GM12878 (cell line): ENCODE measurements at regions not wholly inside any gene's neighbourhood (a gene's known extent, or its start where the extent isn't known, plus 50 kb on each side); places are given as distances from the start of the nearest gene placed in this dataset.

ENCODE experiments used
- ATAC-seq: fragments of 200-7000 bp; cut with Tn5 transposase; 3 replicates; pipeline ENCODE4 v1.9.1; 2020; ENCODE audit warnings: mild to moderate bottlenecking, moderate library complexity
- BruUV-seq: library from RNA; stranded (reverse); fragments of 400-500 nt; replicated peaks from 2 replicates; lab custom pipeline; 2021; lab: Mats Ljungman, UMichigan
- CTCF ChIA-PET: fragments of 300-600 bp; sonication (Branson Sonifier 250); formaldehyde crosslinking; extraction: SDS; loops from one replicate; lab custom pipeline; 2021; ENCODE audit warnings: inconsistent platforms; lab: Yijun Ruan, JAX
- POLR2A ChIA-PET: fragments of 350-600 bp; formaldehyde crosslinking; extraction: SDS; loops from one replicate; lab custom pipeline; 2021; ENCODE audit warnings: inconsistent platforms; lab: Charles Lee
- RAD21 ChIA-PET: fragments of 300-600 bp; sonication (Branson Sonifier 250); formaldehyde crosslinking; loops from one replicate; lab custom pipeline; 2023; ENCODE audit warnings: antibody characterized with exemption; ENCODE audit not compliant: unreplicated experiment; lab: Charles Lee
- SMC1A ChIA-PET: fragments of 300-600 bp; sonication (Branson Sonifier 250); formaldehyde crosslinking; loops from one replicate; lab custom pipeline; 2023; ENCODE audit not compliant: unreplicated experiment, uncharacterized antibody; lab: Charles Lee
- DNase-seq: peaks from one replicate; pipeline ENCODE4 v3.0.0-alpha.2; 2011; ENCODE audit warnings: low read depth, low spot score
- FAIRE-seq: peaks from 3 replicates; lab custom pipeline; 2011; peaks lifted over from hg19 to GRCh38; lab: Jason Lieb, UNC
- H2AFZ ChIP-seq: 2 replicates; pipeline ENCODE4 v1.6.0; 2011; ENCODE audit warnings: low read depth, low read length, control low read depth; ENCODE audit not compliant: control insufficient read depth
- H3K27ac ChIP-seq: 2 replicates; pipeline ENCODE4 v1.5.1; 2011; ENCODE audit warnings: control low read depth; ENCODE audit not compliant: control insufficient read depth, insufficient read depth
- H3K27me3 ChIP-seq, 2 experiments: replicated peaks in 1 of 2; 2 replicates each; pipeline versions ENCODE4 v1.6.0 to v1.6.1; 2011; ENCODE audit warnings: low read length in 1 of 2; ENCODE audit not compliant: control insufficient read depth in 2 of 2, insufficient read depth in 2 of 2
- H3K36me3 ChIP-seq, 2 experiments: 2 replicates each; pipeline ENCODE4 v1.5.1; 2011; ENCODE audit warnings: low read length in 1 of 2; ENCODE audit not compliant: control insufficient read depth in 2 of 2, insufficient read depth in 2 of 2
- H3K4me1 ChIP-seq: 2 replicates; pipeline ENCODE4 v1.6.1; 2011; ENCODE audit warnings: mild to moderate bottlenecking, low read length, moderate library complexity, mixed read lengths; ENCODE audit not compliant: control insufficient read depth, insufficient read depth
- H3K4me2 ChIP-seq: 2 replicates; pipeline ENCODE4 v1.6.0; 2011; ENCODE audit warnings: control low read depth; ENCODE audit not compliant: control insufficient read depth, insufficient read depth
- H3K4me3 ChIP-seq: fragments of 200-600 bp; sonication (generic); 2 replicates; pipeline ENCODE4 v1.5.1; 2016
- H3K79me2 ChIP-seq: 2 replicates; pipeline ENCODE4 v1.6.0; 2011; ENCODE audit warnings: low read length; ENCODE audit not compliant: control insufficient read depth, insufficient read depth
- H3K9ac ChIP-seq: 2 replicates; pipeline ENCODE4 v1.8.0; 2011; ENCODE audit warnings: low read length, control low read depth, mixed read lengths; ENCODE audit not compliant: control insufficient read depth, insufficient read depth
- H3K9me3 ChIP-seq: replicated peaks from 3 replicates; pipeline ENCODE4 v1.5.1; 2011; ENCODE audit warnings: mild to moderate bottlenecking, low read length; ENCODE audit not compliant: control insufficient read depth, insufficient read depth
- H4K20me1 ChIP-seq: 2 replicates; pipeline ENCODE4 v1.6.0; 2011; ENCODE audit not compliant: control insufficient read depth, insufficient read depth
- HDAC2 ChIP-seq: fragments of 200-600 bp; sonication (generic); IDR thresholded peaks from 2 replicates; pipeline ENCODE4 v1.6.1; 2017
- PML ChIP-seq: IDR thresholded peaks from 2 replicates; pipeline ENCODE4 v1.6.1; 2012; ENCODE audit warnings: low read length, inconsistent platforms
- ZBTB4 ChIP-seq: fragments of 450-650 bp; formaldehyde crosslinking; IDR thresholded peaks from 2 replicates; pipeline ENCODE4 v1.4.0; 2022; ENCODE audit warnings: mild to moderate bottlenecking, moderate library complexity
- WGBS: methylation state at CpG from one replicate; pipeline ENCODE4 v1.1.6; 2016; ENCODE audit warnings: low lambda C conversion rate; ENCODE audit not compliant: insufficient replicate concordance, insufficient coverage; ENCODE audit errors: missing lambda C conversion rate; 5-methylcytosine and 5-hydroxymethylcytosine counted together
- in situ Hi-C: fragments of 300-500 bp; cut with MboI; formaldehyde crosslinking; loops from 9 replicates; pipeline ENCODE4 v1.14.3; 2018; ENCODE audit warnings: mixed read lengths
- intact Hi-C: fragments of 100-400 bp; cut with micrococcal nuclease; formaldehyde crosslinking; loops from one replicate; pipeline ENCODE4 v1.14.2; 2022; ENCODE audit not compliant: unreplicated experiment

DNA sequence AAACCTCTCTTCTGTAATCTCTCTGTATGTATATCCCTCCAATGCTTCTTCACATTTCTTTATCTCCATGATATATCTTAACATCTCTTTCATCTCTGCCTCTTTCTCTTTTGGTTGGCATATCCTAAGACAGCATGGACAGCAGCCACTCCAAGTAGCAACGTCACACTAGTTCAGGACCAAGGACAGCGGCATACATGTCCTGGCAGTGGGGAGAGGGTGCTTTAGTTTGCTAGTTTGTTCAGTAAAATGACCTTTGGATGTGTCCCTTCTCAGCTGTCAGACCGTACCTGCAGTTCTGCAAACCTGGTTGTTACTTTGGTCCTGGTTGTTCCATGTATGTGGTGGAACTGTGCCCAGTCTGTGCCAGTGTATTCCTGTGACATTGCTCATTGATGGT lies 225.6 kb upstream of the ROPN1 start (continued):
- TF ChIP-seq ZBTB4, result no peak
- TF ChIP-seq, all 136 proteins: peak for 6

DNA sequence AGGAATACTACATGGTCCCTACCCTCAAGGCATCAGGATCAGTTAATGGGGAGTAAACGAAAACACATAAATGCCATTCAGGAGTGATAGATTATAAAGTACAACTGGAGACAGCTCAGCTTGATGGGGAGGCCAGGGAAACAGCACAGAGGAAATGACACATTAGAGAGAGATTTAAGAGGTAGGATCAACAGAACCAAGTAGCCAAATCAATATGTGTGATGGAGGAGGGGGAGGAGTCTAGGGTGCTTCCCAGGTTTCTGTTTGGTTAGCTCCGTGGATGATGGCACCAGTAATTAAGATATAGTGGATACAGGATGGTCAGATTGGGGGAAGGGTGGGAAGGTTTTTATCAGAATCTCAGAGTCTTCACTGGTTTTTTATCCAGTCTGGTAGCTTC lies 229.5 kb upstream of the ROPN1 start:
- Histone ChIP-seq H3K27ac (no peak overlapping the region), H3K4me2 (no peak overlapping the region), H3K9me3 (no peaks in the 10 kb centered on the region; the same call in 2 of the 3 replicates), H3K4me1 (no peaks in the 10 kb centered on the region), H3K36me3 (no peaks in the 10 kb centered on the region), H4K20me1 (no peaks in the 10 kb centered on the region), H3K9ac (no peak overlapping the region), H2AFZ (no peak overlapping the region), H3K4me3 (no peak overlapping the region)
- in situ Hi-C loops (no loop called here), intact Hi-C loops (no loop called here)
- ChIA-PET RAD21 (no interaction called here), SMC1A (interaction anchor here (1.1 to 1.5 kb wide), 2 partner anchors 59 to 109 kb away, joined by 3 read pairs; no protein-coding TSS in a partner anchor), CTCF (no interaction called here)
- ATAC-seq, result no peak
- no TSS peak for BruUV-seq
- 0% methylated on average over 2 of the region's 2 CpGs for WGBS
- no peak for DNase-seq
- no peak for FAIRE-seq
- TF ChIP-seq PML, result no peak
- no peak for TF ChIP-seq HDAC2
- TF ChIP-seq, all 136 proteins: peak for 0
- Histone ChIP-seq H3K27me3 (no peaks in the 10 kb centered on the region; a peak in 2 of 4 replicates), H3K79me2 (no peaks in the 10 kb centered on the region)
- POLR2A ChIA-PET, result no interaction called here
